Keratinocyte (primary cell): ENCODE measurements at regions not wholly inside any gene's neighbourhood (a gene's known extent, or its start where the extent isn't known, plus 50 kb on each side); places are given as distances from the start of the nearest gene placed in this dataset.

ENCODE experiments used
- CTCF ChIP-seq, 3 experiments: IDR thresholded peaks in 1 of 3; conservative IDR thresholded peaks in 1 of 3; optimal IDR thresholded peaks in 1 of 3; 2 replicates in 2 of 3; 3 replicates in 1 of 3; pipeline versions ENCODE3 to v1.5.1; 2011; ENCODE audit warnings: low read length in 3 of 3, mild to moderate bottlenecking in 3 of 3, moderate library complexity in 2 of 3, control low read depth in 1 of 3, inconsistent platforms in 1 of 3; ENCODE audit not compliant: insufficient read depth in 2 of 3; ENCODE audit errors: extremely low read depth in 1 of 3
- EZH2 ChIP-seq: IDR thresholded peaks from one replicate; pipeline ENCODE4 v1.6.1; 2012; ENCODE audit warnings: inconsistent platforms, mild to moderate bottlenecking, low read length, moderate library complexity

- no peak for TF ChIP-seq CTCF (optimal IDR thresholded peaks at IDR 0.05 in 1 of 3, IDR thresholded peaks at IDR 0.05 in 1 of 3, conservative IDR thresholded peaks at IDR 0.05 in 1 of 3; ENCODE audit: extremely low read depth in 1 of 3, insufficient read depth in 2 of 3, low read length in 3 of 3)
- TF ChIP-seq EZH2 = no peak
These were observed 200.0 kb downstream of the MANEA start for GRCh38 chr6:95777338-95777737.
